ENCODE measurements at regions not wholly inside any gene's neighbourhood (a gene's known extent, or its start where the extent isn't known, plus 50 kb on each side); places are given as distances from the start of the nearest gene placed in this dataset.

DNA sequence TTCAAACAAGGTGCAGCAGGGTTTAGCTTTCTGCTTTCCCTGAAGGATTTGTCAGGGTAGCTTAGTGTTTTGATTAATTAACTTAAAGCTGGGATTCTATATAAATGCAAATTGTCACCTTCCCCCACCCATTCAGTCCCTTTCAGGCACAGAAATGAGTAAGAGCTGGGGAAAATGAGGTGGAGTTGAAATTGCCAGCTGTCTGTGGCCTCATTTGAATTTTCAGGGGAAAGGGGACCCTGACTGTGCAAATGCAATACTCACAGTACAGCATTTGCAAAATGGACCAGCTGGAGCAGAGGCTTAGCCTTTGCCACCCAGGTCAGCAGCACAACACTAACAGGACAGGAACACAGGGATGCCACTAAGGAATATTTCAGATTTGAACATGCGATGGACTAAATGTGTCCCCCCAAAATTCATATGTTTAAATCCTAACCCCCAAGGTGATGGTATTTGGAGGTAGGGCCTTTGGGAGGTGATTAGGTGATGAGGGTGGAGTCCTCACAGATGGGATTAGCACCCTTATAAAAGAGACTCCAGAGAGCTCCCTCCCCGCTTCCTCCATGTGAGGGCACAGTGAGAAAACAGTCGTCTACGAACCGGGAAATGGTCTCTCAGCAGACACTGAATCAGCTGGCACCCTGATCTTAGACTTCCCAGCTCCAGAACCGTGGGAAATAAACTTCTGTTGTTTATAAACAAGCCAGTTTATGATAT is 59.5 kb upstream of the CYSLTR2 start:
- H3K4me1 ChIP-seq (ENCODE audit: control insufficient read depth, insufficient read depth, low read length): no peaks in the 10 kb centered on the region
- no peak overlapping the region for H3K4me3 ChIP-seq (ENCODE audit: low read depth, low read length)
- no peak overlapping the region for H3K27ac ChIP-seq (ENCODE audit: low read depth, low read length)
- H3K36me3 ChIP-seq (ENCODE audit: control insufficient read depth, insufficient read depth, low read length): no peaks in the 10 kb centered on the region
- no CpG with 5 or more reads among the region's 6 CpGs for WGBS (ENCODE audit: insufficient coverage)
- no peaks in the 10 kb centered on the region for H3K27me3 ChIP-seq (ENCODE audit: control insufficient read depth, insufficient read depth, low read length)
- H3K9me3 ChIP-seq (ENCODE audit: control insufficient read depth, insufficient read depth, low read length): no peaks in the 10 kb centered on the region
- DNase-seq (ENCODE audit: low read depth in 4 of 6, low spot score in 6 of 6): peak in 1 of 6 donors; percentile 12

DNA sequence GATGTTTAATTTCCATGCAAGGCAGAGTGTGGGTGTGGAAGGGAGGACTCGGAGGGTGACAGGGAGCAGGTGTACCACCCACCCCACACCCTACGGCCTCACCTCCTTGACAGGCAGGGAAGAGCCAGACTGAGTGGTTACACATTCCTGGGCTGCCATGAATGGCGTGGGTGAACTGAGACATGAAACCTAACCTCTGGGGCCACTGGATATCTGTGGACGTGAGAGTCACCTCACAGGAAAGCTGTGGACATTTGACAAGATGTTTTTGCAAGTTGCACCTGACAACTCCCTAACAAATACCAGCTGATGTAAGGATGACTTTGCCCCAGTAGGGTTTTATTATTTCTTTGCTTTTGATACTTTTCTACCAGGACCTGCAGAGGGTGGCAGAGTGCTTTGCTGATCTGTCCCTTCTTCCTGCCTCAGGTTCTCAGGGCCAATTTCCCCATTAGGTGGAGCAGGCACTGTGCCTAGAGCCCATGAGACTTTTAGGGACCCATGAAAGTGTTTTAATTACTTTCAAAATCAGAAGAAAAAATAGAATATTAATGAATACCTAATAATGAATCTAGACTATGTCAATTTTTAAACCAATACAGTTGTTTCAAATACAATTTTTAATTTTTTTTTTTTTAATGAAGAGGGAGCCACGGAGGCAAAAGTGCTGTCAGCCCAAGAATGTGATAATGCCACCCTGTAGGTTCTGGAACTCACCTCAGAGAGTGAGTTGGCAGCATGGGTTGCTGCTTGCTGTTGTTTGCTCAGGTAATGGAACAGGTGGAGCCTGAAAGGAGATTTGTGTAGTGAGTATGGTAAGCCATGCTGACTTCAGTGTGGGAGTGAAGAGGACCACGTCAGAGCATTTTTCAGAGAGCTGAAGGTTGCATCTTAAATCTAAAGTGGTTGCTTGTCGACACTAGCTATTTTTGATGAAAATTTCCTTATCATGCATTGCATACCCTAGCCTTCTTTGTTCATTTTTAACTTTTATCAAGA is 58.0 kb upstream of the CYSLTR2 start:
- Histone ChIP-seq H3K4me3 (ENCODE audit: low read depth, low read length) (no peak overlapping the region), H3K27ac (ENCODE audit: low read depth, low read length) (no peak overlapping the region), H3K36me3 (ENCODE audit: control insufficient read depth, insufficient read depth, low read length) (no peaks in the 10 kb centered on the region), H3K27me3 (ENCODE audit: control insufficient read depth, insufficient read depth, low read length) (no peaks in the 10 kb centered on the region), H3K9me3 (ENCODE audit: control insufficient read depth, insufficient read depth, low read length) (no peaks in the 10 kb centered on the region), H3K4me1 (ENCODE audit: control insufficient read depth, insufficient read depth, low read length) (no peaks in the 10 kb centered on the region)
- WGBS (ENCODE audit: insufficient coverage): 84% methylated on average over 3 of the region's 7 CpGs
- peak in 4 of 6 donors; percentile 31 to 86 (median 58) for DNase-seq (ENCODE audit: low read depth in 4 of 6, low spot score in 6 of 6)

DNA sequence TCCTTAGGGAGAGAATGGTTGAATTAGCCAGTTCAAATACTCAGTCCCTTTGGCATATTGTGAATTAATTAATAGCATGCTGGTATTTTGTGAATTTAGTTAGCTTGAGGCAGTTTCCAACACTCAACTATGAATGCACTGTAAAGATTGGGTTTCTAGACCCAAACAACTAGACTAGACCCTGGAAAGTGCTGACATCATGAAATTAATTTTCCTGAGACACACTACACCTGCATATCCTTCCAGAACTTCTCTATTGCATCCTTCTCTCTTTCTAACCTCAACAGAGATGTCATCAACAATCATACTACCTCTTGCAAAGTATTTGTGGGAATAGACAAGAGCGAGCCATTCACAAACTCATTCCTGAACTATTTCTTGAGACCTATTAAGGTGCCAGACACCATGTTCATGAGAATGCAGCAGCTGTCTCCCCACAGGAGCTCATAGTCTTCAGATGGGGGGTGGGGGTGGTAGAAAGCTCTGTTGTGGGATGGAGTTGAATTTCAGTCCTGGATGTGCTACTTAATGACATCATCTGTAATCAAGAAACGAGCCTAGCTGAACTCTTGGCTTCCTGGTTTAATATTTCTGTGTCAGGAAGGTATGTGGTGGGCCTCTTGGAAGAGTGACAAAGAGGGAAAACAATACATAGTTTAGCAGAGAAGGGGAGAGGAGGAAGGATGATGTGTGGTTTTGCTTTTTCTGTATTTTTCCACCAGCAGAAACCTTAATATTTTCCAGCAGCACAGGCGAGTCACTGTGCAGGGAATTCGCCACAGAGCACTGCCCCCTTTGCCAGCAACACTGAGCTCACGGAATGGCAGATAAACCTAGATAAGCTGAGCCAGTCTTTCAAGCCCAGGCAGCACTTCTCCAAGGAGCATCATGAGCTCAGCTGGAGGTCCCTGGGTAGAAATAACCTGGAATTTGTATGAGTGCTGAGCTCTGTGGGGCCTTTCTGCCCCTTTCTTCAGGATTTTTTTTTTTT is 53.1 kb upstream of the CYSLTR2 start:
- Histone ChIP-seq H3K4me1 (ENCODE audit: control insufficient read depth, insufficient read depth, low read length) (no peaks in the 10 kb centered on the region), H3K27me3 (ENCODE audit: control insufficient read depth, insufficient read depth, low read length) (no peaks in the 10 kb centered on the region), H3K4me3 (ENCODE audit: low read depth, low read length) (no peak overlapping the region), H3K36me3 (ENCODE audit: control insufficient read depth, insufficient read depth, low read length) (no peaks in the 10 kb centered on the region), H3K27ac (ENCODE audit: low read depth, low read length) (no peak overlapping the region), H3K9me3 (ENCODE audit: control insufficient read depth, insufficient read depth, low read length) (no peaks in the 10 kb centered on the region)
- no peak for DNase-seq (ENCODE audit: low read depth in 4 of 6, low spot score in 6 of 6)
- 68% methylated on average over 4 of the region's 5 CpGs for WGBS (ENCODE audit: insufficient coverage)

DNA sequence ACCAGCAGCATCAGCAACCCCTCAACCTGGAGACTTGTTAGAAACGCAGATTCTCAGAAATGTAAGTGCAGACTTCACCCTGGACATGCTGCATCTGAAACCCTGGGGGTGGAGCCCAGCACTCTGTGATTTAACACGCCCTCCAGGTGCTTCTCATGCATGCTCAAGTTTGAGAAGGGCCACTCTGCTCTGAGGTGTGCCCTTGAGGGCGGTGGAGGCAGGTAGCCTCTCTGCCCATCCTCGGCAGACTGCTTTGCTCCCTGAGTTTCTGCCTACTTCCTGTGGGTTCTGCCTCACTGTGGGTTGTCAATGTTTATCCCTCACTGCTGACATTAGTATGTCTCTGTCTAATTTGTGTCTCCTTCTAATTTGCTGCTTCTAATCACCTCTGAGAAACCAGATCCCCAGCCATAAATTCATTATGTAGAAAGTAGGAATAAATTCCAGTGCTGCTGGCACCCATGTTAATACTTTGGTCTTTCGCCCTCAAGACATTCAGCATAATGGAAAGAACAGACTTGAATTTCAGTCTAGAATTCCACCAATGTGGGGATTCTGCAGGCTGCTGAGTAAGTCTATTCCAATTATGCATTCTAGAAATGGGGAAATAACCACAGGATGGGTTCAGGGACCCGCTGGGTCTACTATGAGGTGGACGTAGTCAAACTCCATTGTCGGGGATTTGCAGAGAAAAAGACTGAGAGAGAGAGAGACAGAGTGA is 51.3 kb upstream of the CYSLTR2 start:
- Histone ChIP-seq H3K4me3 (ENCODE audit: low read depth, low read length) (no peak overlapping the region), H3K9me3 (ENCODE audit: control insufficient read depth, insufficient read depth, low read length) (peaks cover 5% of the 10 kb centered on the region), H3K27ac (ENCODE audit: low read depth, low read length) (no peak overlapping the region), H3K27me3 (ENCODE audit: control insufficient read depth, insufficient read depth, low read length) (no peaks in the 10 kb centered on the region), H3K4me1 (ENCODE audit: control insufficient read depth, insufficient read depth, low read length) (no peaks in the 10 kb centered on the region), H3K36me3 (ENCODE audit: control insufficient read depth, insufficient read depth, low read length) (no peaks in the 10 kb centered on the region)
- WGBS (ENCODE audit: insufficient coverage): 85% methylated on average over 7 of the region's 8 CpGs
- no peak for DNase-seq (ENCODE audit: low read depth in 4 of 6, low spot score in 6 of 6)

DNA sequence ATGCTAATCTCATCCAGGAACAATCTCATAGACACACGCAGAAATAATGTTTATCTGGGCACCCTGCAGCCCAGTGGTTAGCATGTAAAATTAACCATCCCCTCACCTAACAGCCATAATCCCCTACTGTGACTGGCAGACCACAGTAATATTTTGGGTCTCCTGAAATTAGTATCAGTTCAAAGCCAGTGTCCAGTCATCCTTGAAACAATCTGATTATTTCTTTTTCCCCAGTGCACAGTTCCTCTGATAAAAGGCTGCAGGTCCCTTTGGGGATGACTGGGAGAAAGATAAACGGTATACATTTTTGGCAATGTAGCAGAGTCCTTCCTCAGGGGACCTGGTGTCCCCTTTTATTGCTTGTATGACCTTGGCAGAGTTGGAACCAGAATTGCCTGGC is 50.4 kb upstream of the CYSLTR2 start:
- no peak overlapping the region for H3K27ac ChIP-seq (ENCODE audit: low read depth, low read length)
- H3K9me3 ChIP-seq (ENCODE audit: control insufficient read depth, insufficient read depth, low read length): peaks cover 5% of the 10 kb centered on the region
- no peaks in the 10 kb centered on the region for H3K27me3 ChIP-seq (ENCODE audit: control insufficient read depth, insufficient read depth, low read length)
- no peaks in the 10 kb centered on the region for H3K4me1 ChIP-seq (ENCODE audit: control insufficient read depth, insufficient read depth, low read length)
- no peaks in the 10 kb centered on the region for H3K36me3 ChIP-seq (ENCODE audit: control insufficient read depth, insufficient read depth, low read length)
- no peak for DNase-seq (ENCODE audit: low read depth in 4 of 6, low spot score in 6 of 6)
- 63% methylated on average over 1 of the region's 2 CpGs for WGBS (ENCODE audit: insufficient coverage)
- H3K4me3 ChIP-seq (ENCODE audit: low read depth, low read length): no peak overlapping the region
